WTC11 (cell line): ENCODE measurements at regions not wholly inside any gene's neighbourhood (a gene's known extent, or its start where the extent isn't known, plus 50 kb on each side); places are given as distances from the start of the nearest gene placed in this dataset.

Experiments used
- ATAC-seq: fragments of 200-7000 bp; cut with Tn5 transposase; 2 replicates; pipeline ENCODE4 v1.10.0; 2021; ENCODE audit warnings: mild to moderate bottlenecking, moderate library complexity
- CTCF ChIA-PET: fragments of 300-600 bp; sonication (Branson Sonifier 250); formaldehyde crosslinking; loops from one replicate; lab custom pipeline; 2021; ENCODE audit warnings: antibody characterized with exemption; lab: Charles Lee
- POLR2A ChIA-PET: fragments of 350-600 bp; sonication (Branson Sonifier 250); formaldehyde crosslinking; loops from one replicate; lab custom pipeline; 2021; ENCODE audit warnings: antibody characterized with exemption; lab: Charles Lee
- DNase-seq: peaks from one replicate; pipeline ENCODE4 v3.0.0; 2021; ENCODE audit warnings: low spot score
- H3K27ac Mint-ChIP-seq: 2 replicates; pipeline ENCODE4 v1.8.0; 2021; ENCODE audit warnings: mixed read lengths
- H3K27me3 Mint-ChIP-seq: 2 replicates; pipeline ENCODE4 v1.8.0; 2021; ENCODE audit warnings: low read depth, mild to moderate bottlenecking, moderate library complexity, mixed read lengths
- H3K36me3 Mint-ChIP-seq: 2 replicates; pipeline ENCODE4 v1.8.0; 2021; ENCODE audit warnings: mixed read lengths
- H3K4me1 Mint-ChIP-seq: 2 replicates; pipeline ENCODE4 v1.8.0; 2022; ENCODE audit warnings: mixed read lengths
- H3K4me3 Mint-ChIP-seq: 2 replicates; pipeline ENCODE4 v1.8.0; 2021; ENCODE audit warnings: mild to moderate bottlenecking, moderate library complexity, mixed read lengths
- H3K9me3 Mint-ChIP-seq: 2 replicates; pipeline ENCODE4 v1.8.0; 2021; ENCODE audit warnings: mixed read lengths
- CBFB ChIP-seq: sonication (generic); formaldehyde crosslinking; IDR thresholded peaks from 2 replicates; pipeline ENCODE4 v1.8.1; 2022; ENCODE audit warnings: mild to moderate bottlenecking, low read depth, missing genetic modification reagents
- E2F4 ChIP-seq: sonication (generic); formaldehyde crosslinking; IDR thresholded peaks from 2 replicates; pipeline ENCODE4 v1.8.1; 2022; ENCODE audit warnings: low read depth, mild to moderate bottlenecking, moderate library complexity, missing genetic modification reagents, borderline replicate concordance
- E2F5 ChIP-seq: sonication (generic); formaldehyde crosslinking; IDR thresholded peaks from 2 replicates; pipeline ENCODE4 v1.8.1; 2022; ENCODE audit warnings: mild to moderate bottlenecking, moderate library complexity, missing genetic modification reagents
- JUN ChIP-seq: sonication (generic); formaldehyde crosslinking; IDR thresholded peaks from 2 replicates; pipeline ENCODE4 v1.8.0; 2023; ENCODE audit warnings: mild to moderate bottlenecking, missing genetic modification reagents
- NR2C2 ChIP-seq: sonication (generic); formaldehyde crosslinking; IDR thresholded peaks from 2 replicates; pipeline ENCODE4 v1.8.0; 2022; ENCODE audit warnings: mild to moderate bottlenecking, missing genetic modification reagents
- NR3C1 ChIP-seq: sonication (generic); formaldehyde crosslinking; conservative IDR thresholded peaks from 2 replicates; pipeline ENCODE4 v1.8.1; 2023; ENCODE audit warnings: low read depth, mild to moderate bottlenecking, missing genetic modification reagents
- PRDM15 ChIP-seq: sonication (generic); formaldehyde crosslinking; IDR thresholded peaks from 2 replicates; pipeline ENCODE4 v1.8.0; 2022; ENCODE audit warnings: missing genetic modification reagents
- SMAD3 ChIP-seq: sonication (generic); formaldehyde crosslinking; IDR thresholded peaks from 2 replicates; pipeline ENCODE4 v1.8.0; 2022; ENCODE audit warnings: missing genetic modification reagents, mild to moderate bottlenecking, borderline replicate concordance
- SMAD4 ChIP-seq: sonication (generic); formaldehyde crosslinking; IDR thresholded peaks from 2 replicates; pipeline ENCODE4 v1.8.0; 2022; ENCODE audit warnings: mild to moderate bottlenecking, missing genetic modification reagents
- SOX15 ChIP-seq: fragments of 250-450 bp; sonication (Bioruptor Pico); IDR thresholded peaks from 2 replicates; pipeline ENCODE4 v1.9.0; 2021; ENCODE audit warnings: mild to moderate bottlenecking
- TEAD1 ChIP-seq: sonication (generic); formaldehyde crosslinking; IDR thresholded peaks from 2 replicates; pipeline ENCODE4 v1.8.0; 2022; ENCODE audit warnings: mild to moderate bottlenecking, missing genetic modification reagents
- TP53 ChIP-seq: sonication (generic); formaldehyde crosslinking; IDR thresholded peaks from 2 replicates; pipeline ENCODE4 v1.8.1; 2023; ENCODE audit warnings: mild to moderate bottlenecking, missing genetic modification reagents
- USF1 ChIP-seq: sonication (generic); formaldehyde crosslinking; IDR thresholded peaks from 2 replicates; pipeline ENCODE4 v1.8.0; 2022; ENCODE audit warnings: mild to moderate bottlenecking, missing genetic modification reagents
- USF2 ChIP-seq: sonication (generic); formaldehyde crosslinking; IDR thresholded peaks from 2 replicates; pipeline ENCODE4 v1.8.1; 2023; ENCODE audit warnings: mild to moderate bottlenecking, missing genetic modification reagents, moderate library complexity
- ZNF138 ChIP-seq: sonication (generic); formaldehyde crosslinking; conservative IDR thresholded peaks from 2 replicates; pipeline ENCODE4 v1.8.1; 2022; ENCODE audit warnings: mild to moderate bottlenecking, moderate library complexity, missing genetic modification reagents
- ZNF263 ChIP-seq: sonication (generic); formaldehyde crosslinking; IDR thresholded peaks from 2 replicates; pipeline ENCODE4 v1.8.1; 2022; ENCODE audit warnings: low read depth, mild to moderate bottlenecking, moderate library complexity, missing genetic modification reagents
- ZNF317 ChIP-seq: sonication (generic); formaldehyde crosslinking; IDR thresholded peaks from 2 replicates; pipeline ENCODE4 v1.8.1; 2023; ENCODE audit warnings: low read depth, mild to moderate bottlenecking, moderate library complexity, missing genetic modification reagents, borderline replicate concordance
- ZNF416 ChIP-seq: fragments of 250-450 bp; sonication (Bioruptor Pico); IDR thresholded peaks from 2 replicates; pipeline ENCODE4 v1.9.0; 2021; ENCODE audit warnings: mild to moderate bottlenecking, inconsistent platforms
- ZNF671 ChIP-seq: fragments of 250-450 bp; sonication (Bioruptor Pico); IDR thresholded peaks from 2 replicates; pipeline ENCODE4 v1.8.0; 2021; ENCODE audit warnings: mild to moderate bottlenecking
- TF ChIP-seq, protein P1 (sequence below): sonication (generic); formaldehyde crosslinking; IDR thresholded peaks from 2 replicates; pipeline ENCODE4 v1.8.1; 2023; ENCODE audit warnings: mild to moderate bottlenecking, moderate library complexity, missing genetic modification reagents
- TF ChIP-seq, protein P2 (sequence below): fragments of 250-450 bp; sonication (Bioruptor Pico); IDR thresholded peaks from 2 replicates; pipeline ENCODE4 v2.1.2; 2022; ENCODE audit warnings: mild to moderate bottlenecking, moderate library complexity
- TF ChIP-seq, protein P3 (sequence below): fragments of 250-450 bp; sonication (Bioruptor Pico); IDR thresholded peaks from 2 replicates; pipeline ENCODE4 v1.8.0; 2021; ENCODE audit warnings: mild to moderate bottlenecking

DNA sequence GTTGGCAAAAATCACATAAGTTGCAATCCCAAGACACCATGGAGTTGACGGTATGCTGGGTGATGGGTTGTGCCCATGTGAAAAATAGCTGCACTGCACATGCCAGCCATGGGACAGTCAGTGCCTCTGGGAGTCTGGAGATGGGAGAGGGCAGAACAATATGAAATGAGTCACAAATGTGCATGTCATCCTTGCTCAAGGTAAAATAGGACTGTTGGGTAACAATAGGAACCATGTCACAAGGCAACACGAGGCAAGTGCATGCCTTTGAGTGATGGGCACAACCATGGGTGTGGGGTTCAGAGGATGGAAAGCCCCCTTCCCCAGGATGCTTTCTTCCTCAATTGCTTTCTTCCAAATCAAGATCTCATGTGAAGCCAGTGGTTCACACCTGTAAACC is 70.5 kb upstream of the PIM1 start:
- ATAC-seq (no peak), DNase-seq (no peak)
- Mint-ChIP-seq H3K27me3 (no peaks in the 10 kb centered on the region; the same call in 1 of the 2 replicates), H3K27ac (no peak overlapping the region), H3K9me3 (no peaks in the 10 kb centered on the region), H3K4me1 (peaks cover 48% of the 10 kb centered on the region), H3K36me3 (no peaks in the 10 kb centered on the region), H3K4me3 (no peak overlapping the region)
- CTCF ChIA-PET = interaction anchor here (0.9 kb wide), 1 partner anchor 48 kb away, joined by 3 read pairs; no protein-coding TSS in a partner anchor
- POLR2A ChIA-PET = no interaction called here
- TF ChIP-seq, protein P1, sequence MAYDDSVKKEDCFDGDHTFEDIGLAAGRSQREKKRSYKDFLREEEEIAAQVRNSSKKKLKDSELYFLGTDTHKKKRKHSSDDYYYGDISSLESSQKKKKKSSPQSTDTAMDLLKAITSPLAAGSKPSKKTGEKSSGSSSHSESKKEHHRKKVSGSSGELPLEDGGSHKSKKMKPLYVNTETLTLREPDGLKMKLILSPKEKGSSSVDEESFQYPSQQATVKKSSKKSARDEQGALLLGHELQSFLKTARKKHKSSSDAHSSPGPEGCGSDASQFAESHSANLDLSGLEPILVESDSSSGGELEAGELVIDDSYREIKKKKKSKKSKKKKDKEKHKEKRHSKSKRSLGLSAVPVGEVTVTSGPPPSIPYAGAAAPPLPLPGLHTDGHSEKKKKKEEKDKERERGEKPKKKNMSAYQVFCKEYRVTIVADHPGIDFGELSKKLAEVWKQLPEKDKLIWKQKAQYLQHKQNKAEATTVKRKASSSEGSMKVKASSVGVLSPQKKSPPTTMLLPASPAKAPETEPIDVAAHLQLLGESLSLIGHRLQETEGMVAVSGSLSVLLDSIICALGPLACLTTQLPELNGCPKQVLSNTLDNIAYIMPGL (CRISPR knock-in tag) = no peak
- TF ChIP-seq USF2 (CRISPR knock-in tag) (no peak), NR2C2 (CRISPR knock-in tag) (no peak), ZNF263 (CRISPR knock-in tag) (no peak), ZNF138 (CRISPR knock-in tag) (no peak)

DNA sequence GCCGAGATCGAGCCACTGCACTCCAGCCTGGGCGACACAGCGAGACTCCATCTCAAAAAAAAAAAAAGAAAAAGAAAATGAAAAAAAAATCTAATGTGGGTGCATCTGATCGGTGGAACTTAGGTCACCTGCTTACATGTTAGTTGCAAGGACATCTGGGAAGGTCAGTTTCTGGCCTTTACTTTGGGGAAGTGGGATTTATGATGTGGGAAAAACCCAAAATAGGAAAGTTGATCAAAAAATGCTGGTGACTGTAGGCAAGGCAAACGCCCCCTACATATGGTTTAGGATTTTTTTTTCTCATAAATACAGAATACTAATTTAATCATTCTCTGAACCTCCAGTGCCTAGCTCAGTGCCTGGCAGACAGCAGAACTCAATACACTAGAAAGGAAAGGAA is 69.2 kb upstream of the PIM1 start:
- ChIA-PET POLR2A (interaction anchor here (0.6 to 3.0 kb wide), 3 partner anchors 31 to 49 kb away, joined by 9 to 21 read pairs (median 10); no protein-coding TSS in a partner anchor), CTCF (interaction anchor here (2.2 kb wide), 1 partner anchor 71 kb away, joined by 8 read pairs; no protein-coding TSS in a partner anchor)
- H3K27ac Mint-ChIP-seq = no peak overlapping the region
- no peaks in the 10 kb centered on the region; the same call in 1 of the 2 replicates for H3K27me3 Mint-ChIP-seq
- ATAC-seq (no peak), DNase-seq (no peak)
- H3K36me3 Mint-ChIP-seq = no peaks in the 10 kb centered on the region
- TF ChIP-seq PRDM15 (CRISPR knock-in tag) = no peak
- TF ChIP-seq CBFB (CRISPR knock-in tag) = no peak
- TF ChIP-seq, protein P2, sequence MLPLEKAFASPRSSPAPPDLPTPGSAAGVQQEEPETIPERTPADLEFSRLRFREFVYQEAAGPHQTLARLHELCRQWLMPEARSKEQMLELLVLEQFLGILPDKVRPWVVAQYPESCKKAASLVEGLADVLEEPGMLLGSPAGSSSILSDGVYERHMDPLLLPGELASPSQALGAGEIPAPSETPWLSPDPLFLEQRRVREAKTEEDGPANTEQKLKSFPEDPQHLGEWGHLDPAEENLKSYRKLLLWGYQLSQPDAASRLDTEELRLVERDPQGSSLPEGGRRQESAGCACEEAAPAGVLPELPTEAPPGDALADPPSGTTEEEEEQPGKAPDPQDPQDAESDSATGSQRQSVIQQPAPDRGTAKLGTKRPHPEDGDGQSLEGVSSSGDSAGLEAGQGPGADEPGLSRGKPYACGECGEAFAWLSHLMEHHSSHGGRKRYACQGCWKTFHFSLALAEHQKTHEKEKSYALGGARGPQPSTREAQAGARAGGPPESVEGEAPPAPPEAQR = no peak
- TF ChIP-seq E2F4 (CRISPR knock-in tag) = no peak
- no peak for TF ChIP-seq E2F5 (CRISPR knock-in tag)
- TF ChIP-seq NR3C1 (CRISPR knock-in tag) = no peak
- TF ChIP-seq TEAD1 = no peak
- TF ChIP-seq JUN (CRISPR knock-in tag) = no peak
- no peak for TF ChIP-seq ZNF416
- TF ChIP-seq TP53 (CRISPR knock-in tag) = no peak
- TF ChIP-seq SOX15 (CRISPR knock-in tag) = no peak
- no peak for TF ChIP-seq SMAD3 (CRISPR knock-in tag)
- TF ChIP-seq SMAD4 (CRISPR knock-in tag) = no peak
- no peak for TF ChIP-seq USF1 (CRISPR knock-in tag)
- TF ChIP-seq ZNF671 (CRISPR knock-in tag) = no peak
- no peak for TF ChIP-seq ZNF317 (CRISPR knock-in tag)
- TF ChIP-seq, protein P3, sequence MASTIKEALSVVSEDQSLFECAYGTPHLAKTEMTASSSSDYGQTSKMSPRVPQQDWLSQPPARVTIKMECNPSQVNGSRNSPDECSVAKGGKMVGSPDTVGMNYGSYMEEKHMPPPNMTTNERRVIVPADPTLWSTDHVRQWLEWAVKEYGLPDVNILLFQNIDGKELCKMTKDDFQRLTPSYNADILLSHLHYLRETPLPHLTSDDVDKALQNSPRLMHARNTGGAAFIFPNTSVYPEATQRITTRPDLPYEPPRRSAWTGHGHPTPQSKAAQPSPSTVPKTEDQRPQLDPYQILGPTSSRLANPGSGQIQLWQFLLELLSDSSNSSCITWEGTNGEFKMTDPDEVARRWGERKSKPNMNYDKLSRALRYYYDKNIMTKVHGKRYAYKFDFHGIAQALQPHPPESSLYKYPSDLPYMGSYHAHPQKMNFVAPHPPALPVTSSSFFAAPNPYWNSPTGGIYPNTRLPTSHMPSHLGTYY (CRISPR knock-in tag) = no peak
- H3K4me3 Mint-ChIP-seq = no peak overlapping the region
- peaks cover 59% of the 10 kb centered on the region for H3K4me1 Mint-ChIP-seq
- no peaks in the 10 kb centered on the region for H3K9me3 Mint-ChIP-seq
